ENCODE measurements at regions not wholly inside any gene's neighbourhood (a gene's known extent, or its start where the extent isn't known, plus 50 kb on each side); places are given as distances from the start of the nearest gene placed in this dataset.

- no peak for ATAC-seq
- TF ChIP-seq CSDC2 (CRISPR knock-in tag; IDR thresholded peaks at IDR 0.05), result no peak
- TF ChIP-seq ZFP30 (CRISPR knock-in tag; IDR thresholded peaks at IDR 0.05), result no peak
- TF ChIP-seq TSHZ2 (CRISPR knock-in tag; IDR thresholded peaks at IDR 0.05), result no peak
- TF ChIP-seq, protein P1, sequence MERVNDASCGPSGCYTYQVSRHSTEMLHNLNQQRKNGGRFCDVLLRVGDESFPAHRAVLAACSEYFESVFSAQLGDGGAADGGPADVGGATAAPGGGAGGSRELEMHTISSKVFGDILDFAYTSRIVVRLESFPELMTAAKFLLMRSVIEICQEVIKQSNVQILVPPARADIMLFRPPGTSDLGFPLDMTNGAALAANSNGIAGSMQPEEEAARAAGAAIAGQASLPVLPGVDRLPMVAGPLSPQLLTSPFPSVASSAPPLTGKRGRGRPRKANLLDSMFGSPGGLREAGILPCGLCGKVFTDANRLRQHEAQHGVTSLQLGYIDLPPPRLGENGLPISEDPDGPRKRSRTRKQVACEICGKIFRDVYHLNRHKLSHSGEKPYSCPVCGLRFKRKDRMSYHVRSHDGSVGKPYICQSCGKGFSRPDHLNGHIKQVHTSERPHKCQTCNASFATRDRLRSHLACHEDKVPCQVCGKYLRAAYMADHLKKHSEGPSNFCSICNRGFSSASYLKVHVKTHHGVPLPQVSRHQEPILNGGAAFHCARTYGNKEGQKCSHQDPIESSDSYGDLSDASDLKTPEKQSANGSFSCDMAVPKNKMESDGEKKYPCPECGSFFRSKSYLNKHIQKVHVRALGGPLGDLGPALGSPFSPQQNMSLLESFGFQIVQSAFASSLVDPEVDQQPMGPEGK (CRISPR knock-in tag; IDR thresholded peaks at IDR 0.05; ENCODE audit: borderline replicate concordance), result no peak
- no peak for TF ChIP-seq ZNF8 (CRISPR knock-in tag; IDR thresholded peaks at IDR 0.05)
Observed at GRCh38 chr3:22731901-22732300, 471.2 kb upstream of the UBE2E2 start.

DNA sequence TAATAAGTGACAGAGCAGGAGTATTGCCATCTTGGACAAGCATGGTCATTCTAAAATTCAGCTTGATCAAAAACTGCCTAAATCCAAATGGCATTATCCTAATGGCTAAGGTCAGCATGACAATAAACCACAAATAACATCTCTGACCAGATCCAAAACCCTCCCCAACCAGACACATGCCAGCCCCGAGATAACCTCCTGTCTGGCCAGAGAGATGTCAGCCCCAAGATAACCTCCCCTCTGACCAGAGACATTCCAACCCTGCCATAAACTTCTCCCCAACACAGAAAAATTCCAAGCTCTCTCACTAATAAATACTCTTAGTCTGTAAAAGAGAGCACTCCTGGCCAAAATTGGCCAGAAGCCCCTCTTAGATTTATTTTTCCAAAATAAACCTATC, 470.5 kb upstream of the UBE2E2 start:
- TF ChIP-seq GLIS3 (CRISPR knock-in tag; IDR thresholded peaks at IDR 0.05) (no peak), ZC3H10 (CRISPR knock-in tag; IDR thresholded peaks at IDR 0.05) (no peak)
- TF ChIP-seq, protein P2, sequence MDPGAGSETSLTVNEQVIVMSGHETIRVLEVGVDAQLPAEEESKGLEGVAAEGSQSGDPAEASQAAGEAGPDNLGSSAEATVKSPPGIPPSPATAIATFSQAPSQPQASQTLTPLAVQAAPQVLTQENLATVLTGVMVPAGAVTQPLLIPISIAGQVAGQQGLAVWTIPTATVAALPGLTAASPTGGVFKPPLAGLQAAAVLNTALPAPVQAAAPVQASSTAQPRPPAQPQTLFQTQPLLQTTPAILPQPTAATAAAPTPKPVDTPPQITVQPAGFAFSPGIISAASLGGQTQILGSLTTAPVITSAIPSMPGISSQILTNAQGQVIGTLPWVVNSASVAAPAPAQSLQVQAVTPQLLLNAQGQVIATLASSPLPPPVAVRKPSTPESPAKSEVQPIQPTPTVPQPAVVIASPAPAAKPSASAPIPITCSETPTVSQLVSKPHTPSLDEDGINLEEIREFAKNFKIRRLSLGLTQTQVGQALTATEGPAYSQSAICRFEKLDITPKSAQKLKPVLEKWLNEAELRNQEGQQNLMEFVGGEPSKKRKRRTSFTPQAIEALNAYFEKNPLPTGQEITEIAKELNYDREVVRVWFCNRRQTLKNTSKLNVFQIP (CRISPR knock-in tag; IDR thresholded peaks at IDR 0.05; ENCODE audit: borderline replicate concordance, low read depth), result no peak
- no peak for ATAC-seq

DNA sequence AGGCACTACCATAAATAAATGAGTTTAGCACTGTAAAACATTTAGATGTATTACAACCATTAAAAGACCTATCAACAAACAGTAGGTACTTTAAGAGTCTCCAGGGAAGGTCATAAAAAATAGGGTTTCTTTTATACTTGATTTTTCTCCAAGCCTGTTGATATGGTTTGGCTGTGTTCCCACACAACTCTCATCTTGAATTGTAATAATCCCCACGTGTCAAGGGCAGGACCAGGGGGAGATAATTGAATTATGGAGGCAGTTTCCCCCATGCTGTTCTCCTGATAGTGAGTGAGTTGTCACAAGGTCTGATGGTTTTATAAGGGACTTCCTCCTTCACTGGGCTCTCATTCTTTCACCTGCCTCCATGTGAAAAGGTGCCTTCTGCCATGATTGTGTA, 468.9 kb upstream of the UBE2E2 start:
- no peak for ATAC-seq
- TF ChIP-seq CREB5 (CRISPR knock-in tag; IDR thresholded peaks at IDR 0.05; ENCODE audit: low read depth), result no peak
- no peak for TF ChIP-seq BACH2 (CRISPR knock-in tag; IDR thresholded peaks at IDR 0.05; ENCODE audit: borderline replicate concordance)
- no peak for TF ChIP-seq SNAI2 (CRISPR knock-in tag; IDR thresholded peaks at IDR 0.05)
- TF ChIP-seq TOX (CRISPR knock-in tag; IDR thresholded peaks at IDR 0.05; ENCODE audit: borderline replicate concordance), result no peak
- no peak for TF ChIP-seq ISL1 (CRISPR knock-in tag; IDR thresholded peaks at IDR 0.05)
- no peak for TF ChIP-seq GLIS3 (CRISPR knock-in tag; IDR thresholded peaks at IDR 0.05)
- TF ChIP-seq, protein P1 (CRISPR knock-in tag; IDR thresholded peaks at IDR 0.05; ENCODE audit: borderline replicate concordance), result no peak
- no peak for TF ChIP-seq ZNF70 (CRISPR knock-in tag; IDR thresholded peaks at IDR 0.05)
- no peak for TF ChIP-seq ZNF8 (CRISPR knock-in tag; IDR thresholded peaks at IDR 0.05)
- TF ChIP-seq ZNF565 (CRISPR knock-in tag; conservative IDR thresholded peaks at IDR 0.05; ENCODE audit: low read depth), result no peak
- TF ChIP-seq ARNTL (CRISPR knock-in tag; IDR thresholded peaks at IDR 0.05; ENCODE audit: borderline replicate concordance, low read depth), result no peak
- TF ChIP-seq TCF4 (CRISPR knock-in tag; IDR thresholded peaks at IDR 0.05; ENCODE audit: borderline replicate concordance), result no peak
- TF ChIP-seq TSHZ2 (CRISPR knock-in tag; IDR thresholded peaks at IDR 0.05), result no peak
- no peak for TF ChIP-seq OSR1 (CRISPR knock-in tag; IDR thresholded peaks at IDR 0.05)
- TF ChIP-seq RARB (CRISPR knock-in tag; IDR thresholded peaks at IDR 0.05), result no peak
- TF ChIP-seq ZFP3 (CRISPR knock-in tag; IDR thresholded peaks at IDR 0.05), result no peak
- TF ChIP-seq ZC3H10 (CRISPR knock-in tag; IDR thresholded peaks at IDR 0.05), result no peak
- no peak for TF ChIP-seq CSRNP3 (CRISPR knock-in tag; IDR thresholded peaks at IDR 0.05)
- TF ChIP-seq, protein P2 (CRISPR knock-in tag; IDR thresholded peaks at IDR 0.05; ENCODE audit: borderline replicate concordance, low read depth), result no peak
- no peak for TF ChIP-seq ESRRG (CRISPR knock-in tag; IDR thresholded peaks at IDR 0.05)

Measured in SK-N-SH treated with all-trans-retinoic acid at 6 μM for 48 hours (cell line).